ENCODE measurements at regions not wholly inside any gene's neighbourhood (a gene's known extent, or its start where the extent isn't known, plus 50 kb on each side); places are given as distances from the start of the nearest gene placed in this dataset.

DNA sequence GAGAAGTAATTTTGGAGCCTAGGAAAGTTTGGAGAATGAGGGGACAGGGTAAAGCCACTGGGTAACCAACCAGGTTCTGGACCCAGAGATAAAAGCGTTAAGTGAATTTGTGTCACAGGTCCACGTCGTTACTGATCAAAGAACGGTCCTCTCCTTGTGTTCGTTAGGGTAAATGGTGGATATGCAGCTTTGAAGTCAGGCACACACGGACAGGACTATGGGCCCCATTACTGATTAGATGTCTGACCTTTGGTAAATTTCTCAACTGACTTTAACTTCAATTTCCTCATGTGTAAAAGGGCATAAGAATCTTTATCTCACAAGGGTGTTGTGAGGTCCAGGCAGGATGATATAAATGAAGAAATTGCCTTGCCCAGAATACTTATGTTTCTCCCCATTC lies 76.6 kb downstream of the EMP1 start:
- DNase-seq, result no peak

DNA sequence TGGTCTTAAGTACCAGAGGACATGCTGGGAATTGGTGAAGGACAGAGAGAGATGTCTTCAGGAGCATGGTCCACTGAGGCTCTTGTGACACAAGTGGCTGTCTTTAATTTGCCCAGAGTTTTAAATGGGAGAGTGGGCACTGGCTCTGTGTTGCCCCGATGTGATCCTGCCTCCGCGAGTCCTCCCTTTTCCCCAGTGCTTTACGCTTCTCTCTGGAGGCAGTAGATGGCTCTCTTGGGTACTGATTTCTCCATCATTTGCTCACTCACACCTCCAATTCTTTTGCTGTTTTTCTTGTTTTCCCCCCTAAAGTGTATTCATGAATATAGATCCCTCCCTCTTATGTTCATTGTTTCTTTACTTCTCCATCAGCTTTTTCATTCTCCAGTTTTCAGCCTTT lies 74.3 kb downstream of the EMP1 start:
- no peak for DNase-seq
